Prostate gland (tissue), 2 donors: ENCODE measurements at regions not wholly inside any gene's neighbourhood (a gene's known extent, or its start where the extent isn't known, plus 50 kb on each side); places are given as distances from the start of the nearest gene placed in this dataset.
"Not testable (repeated sequence)": the region's sequence is repeated elsewhere in the genome, so short reads cannot be mapped to it uniquely, and the experiment has no call there.

Experiments
- DNase-seq: peaks from one replicate; pipeline ENCODE4 v3.0.0-alpha.2; 2019; ENCODE audit warnings: low spot score
- H3K27ac ChIP-seq, 2 donors: fragments of 200-600 bp; sonication (generic); 2 replicates each; pipeline ENCODE4 v1.5.1; 2017 to 2019
- H3K27me3 ChIP-seq: fragments of 200-600 bp; sonication (generic); replicated peaks from 2 replicates; pipeline ENCODE4 v1.5.1; 2019; ENCODE audit not compliant: insufficient read depth
- H3K36me3 ChIP-seq, 2 donors: fragments of 200-600 bp; sonication (generic); 1 replicate in 1 of 2; 2 replicates in 1 of 2; pipeline versions ENCODE4 v1.5.1 to v1.8.1; 2017 to 2019
- H3K4me1 ChIP-seq: fragments of 200-600 bp; sonication (generic); replicated peaks from 2 replicates; pipeline ENCODE4 v1.5.1; 2019
- H3K4me3 ChIP-seq, 2 donors: fragments of 200-600 bp; sonication (generic); 2 replicates each; pipeline ENCODE4 v1.5.1; 2017 to 2019
- H3K9me3 ChIP-seq: fragments of 200-600 bp; sonication (generic); 2 replicates; pipeline ENCODE4 v1.5.1; 2017
- POLR2A ChIP-seq: fragments of 450-650 bp; IDR thresholded peaks from one replicate; pipeline ENCODE4 v1.6.1; 2016; ENCODE audit warnings: antibody characterized with exemption, mild to moderate bottlenecking
- POLR2AphosphoS5 ChIP-seq: sonication (generic); formaldehyde crosslinking; IDR thresholded peaks from one replicate; pipeline ENCODE4 v1.6.1; 2017; ENCODE audit warnings: antibody characterized with exemption
- WGBS: methylation state at CpG from one replicate; pipeline ENCODE4 v1.1.5; 2018; 5-methylcytosine and 5-hydroxymethylcytosine counted together
- intact Hi-C: fragments of 100-400 bp; cut with DNase I; formaldehyde crosslinking; loops from one replicate; pipeline ENCODE4 v1.14.2; 2022
- TF ChIP-seq, protein P1 (sequence below), 4 experiments: fragments of 200-600 bp in 2 of 4; fragments of 450-650 bp in 2 of 4; sonication (generic) in 2 of 4; IDR thresholded peaks; 1 replicate in 3 of 4; 2 replicates in 1 of 4; pipeline ENCODE4 v1.5.1; 2016 to 2019; ENCODE audit warnings: antibody characterized with exemption in 4 of 4, mild to moderate bottlenecking in 2 of 4, moderate library complexity in 2 of 4

DNA sequence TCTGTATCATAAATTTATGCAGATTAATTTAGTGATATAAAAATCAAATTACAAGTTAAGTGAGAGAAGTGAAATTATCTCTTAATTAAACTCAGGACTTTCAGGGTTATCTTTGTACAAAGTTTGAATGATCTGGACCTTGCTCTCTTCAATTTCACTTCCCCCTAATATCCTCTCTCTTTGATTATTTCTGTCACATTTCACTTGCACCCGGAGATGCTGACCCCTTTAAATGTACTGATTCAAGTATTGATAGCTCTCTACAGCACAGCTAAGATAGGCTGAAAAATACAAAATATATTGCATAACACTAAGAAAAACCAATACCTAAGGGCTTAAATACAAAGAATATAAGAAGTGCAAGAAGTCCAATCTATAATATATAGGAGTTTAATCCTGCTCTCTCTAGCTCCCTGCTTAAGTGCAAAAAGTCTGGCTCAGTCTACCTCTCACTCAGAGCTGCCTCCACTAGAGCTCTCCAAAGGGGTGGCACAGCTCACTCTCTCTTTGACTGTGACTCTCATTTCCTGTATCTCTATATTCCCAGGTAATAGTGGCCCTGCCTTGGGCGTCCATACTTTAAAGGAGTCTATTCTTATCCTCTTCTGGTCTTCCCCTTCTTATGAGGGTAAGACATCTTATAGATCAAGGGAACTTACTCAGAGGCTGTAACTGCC lies 588.4 kb downstream of the RFPL4B start:
- TF ChIP-seq, protein P1, sequence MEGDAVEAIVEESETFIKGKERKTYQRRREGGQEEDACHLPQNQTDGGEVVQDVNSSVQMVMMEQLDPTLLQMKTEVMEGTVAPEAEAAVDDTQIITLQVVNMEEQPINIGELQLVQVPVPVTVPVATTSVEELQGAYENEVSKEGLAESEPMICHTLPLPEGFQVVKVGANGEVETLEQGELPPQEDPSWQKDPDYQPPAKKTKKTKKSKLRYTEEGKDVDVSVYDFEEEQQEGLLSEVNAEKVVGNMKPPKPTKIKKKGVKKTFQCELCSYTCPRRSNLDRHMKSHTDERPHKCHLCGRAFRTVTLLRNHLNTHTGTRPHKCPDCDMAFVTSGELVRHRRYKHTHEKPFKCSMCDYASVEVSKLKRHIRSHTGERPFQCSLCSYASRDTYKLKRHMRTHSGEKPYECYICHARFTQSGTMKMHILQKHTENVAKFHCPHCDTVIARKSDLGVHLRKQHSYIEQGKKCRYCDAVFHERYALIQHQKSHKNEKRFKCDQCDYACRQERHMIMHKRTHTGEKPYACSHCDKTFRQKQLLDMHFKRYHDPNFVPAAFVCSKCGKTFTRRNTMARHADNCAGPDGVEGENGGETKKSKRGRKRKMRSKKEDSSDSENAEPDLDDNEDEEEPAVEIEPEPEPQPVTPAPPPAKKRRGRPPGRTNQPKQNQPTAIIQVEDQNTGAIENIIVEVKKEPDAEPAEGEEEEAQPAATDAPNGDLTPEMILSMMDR (IDR thresholded peaks at IDR 0.05): no peak
- no peak for TF ChIP-seq POLR2A
- TF ChIP-seq POLR2AphosphoS5: no peak
- intact Hi-C loops: no loop called here
- no peaks in the 10 kb centered on the region for H3K36me3 ChIP-seq
- DNase-seq: no peak
- no peak overlapping the region for H3K27ac ChIP-seq
- no peak overlapping the region for H3K4me3 ChIP-seq
- H3K27me3 ChIP-seq: no peaks in the 10 kb centered on the region
- H3K9me3 ChIP-seq: no peaks in the 10 kb centered on the region
- H3K4me1 ChIP-seq: no peaks in the 10 kb centered on the region
- 92% methylated on average over 2 of the region's 2 CpGs for WGBS

DNA sequence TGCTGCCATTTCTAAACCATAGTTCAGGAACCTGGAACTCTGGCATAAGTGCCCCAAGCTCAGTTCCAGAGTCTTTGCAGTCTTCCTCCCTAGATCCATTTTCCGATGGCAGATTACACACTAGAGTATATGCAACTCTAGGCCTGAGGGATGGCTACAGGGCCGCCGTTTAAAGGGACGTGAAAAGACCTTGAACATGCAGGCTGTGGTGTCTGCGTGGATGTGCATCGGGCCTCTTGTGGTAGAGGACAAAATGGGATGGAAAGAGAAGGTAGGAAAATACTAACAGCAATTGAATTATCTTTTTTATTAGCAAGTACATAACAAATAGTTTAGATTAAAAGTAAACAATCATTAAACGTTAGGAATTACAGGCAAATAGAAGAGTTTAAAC lies 588.9 kb downstream of the RFPL4B start:
- intact Hi-C loops: no loop called here
- TF ChIP-seq POLR2AphosphoS5: no peak
- TF ChIP-seq, protein P1 (IDR thresholded peaks at IDR 0.05): no peak
- TF ChIP-seq POLR2A: no peak
- Histone ChIP-seq H3K4me1 (no peaks in the 10 kb centered on the region), H3K9me3 (no peaks in the 10 kb centered on the region), H3K27me3 (no peaks in the 10 kb centered on the region), H3K27ac (no peak overlapping the region), H3K4me3 (no peak overlapping the region), H3K36me3 (no peaks in the 10 kb centered on the region)
- no peak for DNase-seq
- 85% methylated on average over 7 of the region's 7 CpGs for WGBS

DNA sequence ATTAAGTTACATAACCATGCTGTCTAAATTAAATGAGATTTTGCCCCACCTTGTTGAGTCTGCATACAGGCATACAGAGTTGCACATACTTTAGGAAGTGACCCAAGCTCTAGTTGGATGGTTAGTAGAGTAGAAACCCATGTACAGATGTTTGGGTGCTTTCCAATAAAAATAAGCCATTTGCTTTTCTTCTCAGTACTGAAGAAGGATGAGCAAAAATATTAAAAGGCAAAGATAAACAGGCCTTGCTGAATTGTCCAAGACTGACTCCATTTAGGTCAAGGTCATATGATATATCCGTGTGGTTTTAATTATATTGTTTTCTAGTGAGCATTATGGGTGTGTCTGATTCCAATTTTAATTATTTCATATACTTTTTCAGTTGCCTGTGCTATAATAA lies 589.4 kb downstream of the RFPL4B start:
- WGBS: 25% methylated on average over 1 of the region's 1 CpG
- intact Hi-C loops: no loop called here
- DNase-seq: no peak
- no peaks in the 10 kb centered on the region for H3K36me3 ChIP-seq
- TF ChIP-seq, protein P1 (IDR thresholded peaks at IDR 0.05): no peak
- TF ChIP-seq POLR2A: no peak
- no peak for TF ChIP-seq POLR2AphosphoS5
- no peak overlapping the region for H3K27ac ChIP-seq
- H3K9me3 ChIP-seq: no peaks in the 10 kb centered on the region
- H3K4me1 ChIP-seq: no peaks in the 10 kb centered on the region
- no peaks in the 10 kb centered on the region for H3K27me3 ChIP-seq
- H3K4me3 ChIP-seq: no peak overlapping the region

DNA sequence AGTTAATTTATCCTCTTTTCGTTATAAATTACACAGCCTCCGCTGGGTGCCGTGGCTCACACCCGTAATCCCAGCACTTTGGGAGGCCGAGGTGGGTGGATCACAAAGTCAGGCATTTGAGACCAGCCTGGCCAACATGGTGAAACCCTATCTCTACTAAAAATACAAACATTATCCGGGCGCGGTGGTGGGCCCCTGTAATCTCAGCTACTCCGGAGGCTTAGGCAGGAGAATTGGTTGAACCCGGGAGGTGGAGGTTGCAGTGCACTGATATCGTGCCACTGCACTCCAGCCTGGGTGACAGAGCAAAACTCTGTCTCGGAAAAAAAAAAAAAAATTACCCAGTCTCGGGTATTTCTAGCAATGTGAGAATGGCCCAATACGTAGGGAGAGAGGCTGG lies 590.6 kb downstream of the RFPL4B start:
- H3K9me3 ChIP-seq, H3K27me3 ChIP-seq, intact Hi-C loops, H3K36me3 ChIP-seq, H3K4me1 ChIP-seq, DNase-seq, H3K4me3 ChIP-seq, H3K27ac ChIP-seq: not testable (repeated sequence)
- 97% methylated on average over 14 of the region's 14 CpGs for WGBS

DNA sequence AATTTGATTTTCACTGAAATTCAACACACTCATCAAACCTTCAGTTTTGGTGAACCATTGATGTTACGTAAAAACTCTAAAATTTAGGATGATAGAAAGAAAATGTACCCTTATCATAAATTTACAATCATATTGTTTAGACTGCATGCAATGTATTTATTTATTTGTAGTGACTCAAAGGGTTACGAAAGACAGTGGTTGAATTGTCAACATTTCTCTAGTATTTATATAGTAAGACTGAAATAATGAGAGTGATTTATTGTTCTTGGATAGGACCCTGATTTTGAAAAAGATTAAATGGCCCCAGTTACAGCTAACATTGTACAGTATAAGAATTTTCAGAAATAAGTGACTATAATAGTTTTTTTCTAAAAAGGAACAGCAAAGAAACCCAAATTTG lies 591.5 kb downstream of the RFPL4B start:
- Histone ChIP-seq H3K4me3 (no peak overlapping the region), H3K9me3 (no peaks in the 10 kb centered on the region), H3K27ac (no peak overlapping the region), H3K36me3 (no peaks in the 10 kb centered on the region), H3K4me1 (no peaks in the 10 kb centered on the region), H3K27me3 (no peaks in the 10 kb centered on the region)
- TF ChIP-seq, protein P1 (IDR thresholded peaks at IDR 0.05): no peak
- no peak for TF ChIP-seq POLR2AphosphoS5
- no peak for TF ChIP-seq POLR2A
- 84% methylated on average over 2 of the region's 2 CpGs for WGBS
- intact Hi-C loops: no loop called here
- DNase-seq: no peak
